ENCODE measurements at regions not wholly inside any gene's neighbourhood (a gene's known extent, or its start where the extent isn't known, plus 50 kb on each side); places are given as distances from the start of the nearest gene placed in this dataset.

GRCh38 chr3:67744699-67745098 is 90.3 kb upstream of the SUCLG2 start:
- H3K4me3 ChIP-seq (replicated peaks; ENCODE audit: low read depth, low read length) = no peak overlapping the region
- TF ChIP-seq CTCF (IDR thresholded peaks at IDR 0.05; ENCODE audit: low read depth, low read length, missing control alignments) = no peak
- no peak for DNase-seq (ENCODE audit: extremely low read depth, low read depth)

- no peak for DNase-seq (ENCODE audit: extremely low read depth, low read depth)
- H3K4me3 ChIP-seq (replicated peaks; ENCODE audit: low read depth, low read length) = no peak overlapping the region
- no peak for TF ChIP-seq CTCF (IDR thresholded peaks at IDR 0.05; ENCODE audit: low read depth, low read length, missing control alignments)
These were observed 85.4 kb upstream of the SUCLG2 start for GRCh38 chr3:67739851-67740250.

DNA sequence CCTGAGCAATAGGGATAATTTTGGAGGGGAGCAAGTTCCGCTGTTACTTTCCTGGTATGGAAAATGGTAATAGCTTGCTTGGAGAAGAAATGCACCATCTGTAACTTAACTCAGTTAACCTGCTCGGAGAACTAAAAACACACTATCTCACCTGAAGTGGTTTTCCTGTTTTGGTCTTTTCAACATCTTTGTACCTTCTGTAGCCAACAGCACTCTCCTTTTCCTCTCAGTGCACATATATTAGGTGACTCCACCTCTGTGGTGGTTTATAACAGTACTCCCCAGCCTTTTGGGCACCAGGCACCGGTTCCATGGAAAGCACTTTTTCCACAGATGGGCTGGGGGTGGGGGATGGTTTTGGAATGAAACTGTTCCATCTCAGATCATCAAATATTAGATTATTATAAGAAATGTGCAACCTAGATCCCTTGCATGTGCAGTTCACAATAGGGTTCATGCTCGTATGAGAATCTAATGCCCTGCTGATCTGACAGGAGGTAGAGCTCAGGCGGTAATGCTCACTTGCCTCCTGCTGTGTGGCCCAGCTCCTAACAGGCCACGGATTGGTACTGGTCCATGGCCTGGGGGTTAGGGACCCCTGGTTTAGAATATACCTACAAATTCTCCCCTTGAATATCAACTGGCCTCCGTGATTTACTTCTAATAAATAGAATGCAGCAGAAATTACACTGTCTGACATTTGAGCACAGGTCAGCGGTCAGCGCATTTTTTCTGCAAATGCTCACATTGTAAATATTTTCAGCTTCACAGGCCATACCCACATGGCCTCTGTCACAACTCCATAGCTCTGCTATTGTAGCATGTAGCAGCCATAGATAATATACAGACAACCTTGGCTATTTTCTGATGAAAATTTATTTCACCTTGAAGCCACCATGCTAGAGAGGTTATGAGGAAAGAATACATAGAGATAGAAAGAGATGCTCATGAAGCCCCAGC is 83.8 kb upstream of the SUCLG2 start:
- no peak overlapping the region for H3K4me3 ChIP-seq (replicated peaks; ENCODE audit: low read depth, low read length)
- no peak for DNase-seq (ENCODE audit: extremely low read depth, low read depth)
- TF ChIP-seq CTCF (IDR thresholded peaks at IDR 0.05; ENCODE audit: low read depth, low read length, missing control alignments) = no peak

- no peak overlapping the region for H3K4me3 ChIP-seq (replicated peaks; ENCODE audit: low read depth, low read length)
- TF ChIP-seq CTCF (IDR thresholded peaks at IDR 0.05; ENCODE audit: low read depth, low read length, missing control alignments) = no peak
- DNase-seq (ENCODE audit: extremely low read depth, low read depth) = no peak
These were observed 82.7 kb upstream of the SUCLG2 start for GRCh38 chr3:67737140-67737539.

- no peak for DNase-seq (ENCODE audit: extremely low read depth, low read depth)
- no peak overlapping the region for H3K4me3 ChIP-seq (replicated peaks; ENCODE audit: low read depth, low read length)
- no peak for TF ChIP-seq CTCF (IDR thresholded peaks at IDR 0.05; ENCODE audit: low read depth, low read length, missing control alignments)
These were observed 79.0 kb upstream of the SUCLG2 start for GRCh38 chr3:67733269-67733950.

GRCh38 chr3:67724434-67724833 is 70.0 kb upstream of the SUCLG2 start:
- TF ChIP-seq CTCF (IDR thresholded peaks at IDR 0.05; ENCODE audit: low read depth, low read length, missing control alignments) = no peak
- DNase-seq (ENCODE audit: extremely low read depth, low read depth) = no peak
- no peak overlapping the region for H3K4me3 ChIP-seq (replicated peaks; ENCODE audit: low read depth, low read length)

Data from HFF-Myc (cell line).